MM.1S (cell line): ENCODE measurements at regions not wholly inside any gene's neighbourhood (a gene's known extent, or its start where the extent isn't known, plus 50 kb on each side); places are given as distances from the start of the nearest gene placed in this dataset.

Source experiments
- CTCF ChIP-seq: fragments of 300-600 bp; sonication (generic); IDR thresholded peaks from 2 replicates; pipeline ENCODE4 v1.5.1; 2016; ENCODE audit warnings: antibody characterized with exemption, low read length, mixed read lengths
- EZH2phosphoT487 ChIP-seq: fragments of 300-600 bp; sonication (generic); IDR thresholded peaks from 2 replicates; pipeline ENCODE4 v1.6.1; 2018; ENCODE audit warnings: antibody characterized with exemption, low read length

- TF ChIP-seq CTCF (no peak), EZH2phosphoT487 (no peak)
These were observed 494.1 kb upstream of the TUSC1 start for GRCh38 chr9:26172301-26172700.
